HFFc6 (cell line): ENCODE measurements at regions not wholly inside any gene's neighbourhood (a gene's known extent, or its start where the extent isn't known, plus 50 kb on each side); places are given as distances from the start of the nearest gene placed in this dataset.

Source experiments
- DNase-seq: peaks from one replicate; pipeline ENCODE4 v3.0.0-alpha.2; 2018
- H3K27ac Mint-ChIP-seq: 2 replicates; pipeline ENCODE4 v1.8.0; 2020; ENCODE audit warnings: mild to moderate bottlenecking, mixed read lengths
- H3K27me3 Mint-ChIP-seq: 2 replicates; pipeline ENCODE4 v1.8.0; 2021; ENCODE audit warnings: mild to moderate bottlenecking, moderate library complexity, mixed read lengths; ENCODE audit not compliant: insufficient read depth
- H3K36me3 Mint-ChIP-seq: 2 replicates; pipeline ENCODE4 v1.8.0; 2021; ENCODE audit warnings: low read depth, mixed read lengths
- H3K4me1 Mint-ChIP-seq: 2 replicates; pipeline ENCODE4 v1.8.0; 2020; ENCODE audit warnings: low read depth, mixed read lengths
- H3K4me3 Mint-ChIP-seq: 2 replicates; pipeline ENCODE4 v1.8.0; 2020; ENCODE audit warnings: mild to moderate bottlenecking, moderate library complexity, mixed read lengths
- H3K9me3 Mint-ChIP-seq: 2 replicates; pipeline ENCODE4 v1.8.0; 2020; ENCODE audit warnings: mild to moderate bottlenecking, mixed read lengths
- TF ChIP-seq, protein P1 (sequence below): fragments of 200-600 bp; sonication (generic); IDR thresholded peaks from 2 replicates; pipeline ENCODE4 v1.5.0; 2021; ENCODE audit warnings: antibody characterized with exemption, mild to moderate bottlenecking

GRCh38 chr2:117064021-117064420 is 750.5 kb upstream of the DDX18 start:
- TF ChIP-seq, protein P1, sequence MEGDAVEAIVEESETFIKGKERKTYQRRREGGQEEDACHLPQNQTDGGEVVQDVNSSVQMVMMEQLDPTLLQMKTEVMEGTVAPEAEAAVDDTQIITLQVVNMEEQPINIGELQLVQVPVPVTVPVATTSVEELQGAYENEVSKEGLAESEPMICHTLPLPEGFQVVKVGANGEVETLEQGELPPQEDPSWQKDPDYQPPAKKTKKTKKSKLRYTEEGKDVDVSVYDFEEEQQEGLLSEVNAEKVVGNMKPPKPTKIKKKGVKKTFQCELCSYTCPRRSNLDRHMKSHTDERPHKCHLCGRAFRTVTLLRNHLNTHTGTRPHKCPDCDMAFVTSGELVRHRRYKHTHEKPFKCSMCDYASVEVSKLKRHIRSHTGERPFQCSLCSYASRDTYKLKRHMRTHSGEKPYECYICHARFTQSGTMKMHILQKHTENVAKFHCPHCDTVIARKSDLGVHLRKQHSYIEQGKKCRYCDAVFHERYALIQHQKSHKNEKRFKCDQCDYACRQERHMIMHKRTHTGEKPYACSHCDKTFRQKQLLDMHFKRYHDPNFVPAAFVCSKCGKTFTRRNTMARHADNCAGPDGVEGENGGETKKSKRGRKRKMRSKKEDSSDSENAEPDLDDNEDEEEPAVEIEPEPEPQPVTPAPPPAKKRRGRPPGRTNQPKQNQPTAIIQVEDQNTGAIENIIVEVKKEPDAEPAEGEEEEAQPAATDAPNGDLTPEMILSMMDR: no peak
- H3K4me3 Mint-ChIP-seq: no peak overlapping the region
- no peak for DNase-seq
- H3K27me3 Mint-ChIP-seq: no peaks in the 10 kb centered on the region
- no peaks in the 10 kb centered on the region for H3K4me1 Mint-ChIP-seq
- peaks cover 21% of the 10 kb centered on the region for H3K9me3 Mint-ChIP-seq
- no peak overlapping the region for H3K27ac Mint-ChIP-seq
- H3K36me3 Mint-ChIP-seq: no peaks in the 10 kb centered on the region

DNA sequence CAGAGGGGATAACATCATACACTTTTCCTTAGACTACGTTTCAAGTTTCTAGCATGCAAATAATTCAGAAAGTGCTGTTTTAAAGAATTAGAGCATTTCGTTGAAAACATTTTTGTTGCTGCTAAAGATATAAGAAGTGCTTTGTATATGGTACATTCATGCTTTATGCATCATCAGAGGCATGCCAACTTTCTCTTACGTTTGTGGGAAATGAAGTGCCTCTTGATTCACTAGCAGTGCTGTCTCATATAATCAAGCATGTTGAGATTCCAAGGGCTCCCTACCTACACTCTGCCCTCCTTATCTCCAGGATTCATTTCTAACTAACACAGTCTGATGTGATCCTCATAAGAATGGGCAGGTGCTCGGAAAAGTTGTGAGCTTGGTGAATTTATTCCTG is 748.6 kb upstream of the DDX18 start:
- Mint-ChIP-seq H3K9me3 (peaks cover 25% of the 10 kb centered on the region), H3K36me3 (no peaks in the 10 kb centered on the region), H3K27ac (no peak overlapping the region), H3K4me3 (no peak overlapping the region), H3K4me1 (no peaks in the 10 kb centered on the region), H3K27me3 (no peaks in the 10 kb centered on the region)
- DNase-seq: no peak
- TF ChIP-seq, protein P1: no peak

DNA sequence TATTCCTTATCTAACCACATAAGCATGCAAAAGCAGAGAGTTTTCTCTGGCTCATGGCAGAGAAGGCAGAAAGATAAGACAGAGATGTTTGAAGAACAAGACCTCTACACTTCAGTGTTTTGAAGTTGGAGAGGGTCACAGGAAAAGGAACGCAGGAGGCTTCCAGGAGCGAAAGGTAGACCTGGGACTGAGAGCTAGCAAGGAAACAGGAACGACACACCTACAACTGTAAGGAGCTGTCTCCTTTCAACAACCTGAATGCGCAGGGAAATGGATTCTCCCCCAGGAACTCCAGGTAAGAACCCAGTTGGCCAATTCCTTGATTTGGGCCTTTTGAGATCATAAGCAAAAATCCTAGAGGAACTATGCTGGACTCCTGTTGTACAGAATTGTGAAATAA is 746.6 kb upstream of the DDX18 start:
- TF ChIP-seq, protein P1: no peak
- no peaks in the 10 kb centered on the region for H3K27me3 Mint-ChIP-seq
- H3K4me1 Mint-ChIP-seq: no peaks in the 10 kb centered on the region
- H3K4me3 Mint-ChIP-seq: no peak overlapping the region
- H3K27ac Mint-ChIP-seq: no peak overlapping the region
- DNase-seq: no peak
- H3K9me3 Mint-ChIP-seq: peaks cover 35% of the 10 kb centered on the region
- no peaks in the 10 kb centered on the region for H3K36me3 Mint-ChIP-seq

GRCh38 chr2:117068371-117068770 is 746.1 kb upstream of the DDX18 start:
- H3K36me3 Mint-ChIP-seq: no peaks in the 10 kb centered on the region
- H3K27ac Mint-ChIP-seq: no peak overlapping the region
- H3K4me1 Mint-ChIP-seq: no peaks in the 10 kb centered on the region
- no peak for DNase-seq
- H3K4me3 Mint-ChIP-seq: no peak overlapping the region
- no peaks in the 10 kb centered on the region for H3K27me3 Mint-ChIP-seq
- TF ChIP-seq, protein P1: no peak
- peaks cover 35% of the 10 kb centered on the region for H3K9me3 Mint-ChIP-seq

- Mint-ChIP-seq H3K9me3 (peaks cover 21% of the 10 kb centered on the region), H3K4me1 (no peaks in the 10 kb centered on the region), H3K27ac (no peak overlapping the region), H3K36me3 (no peaks in the 10 kb centered on the region), H3K4me3 (no peak overlapping the region), H3K27me3 (peaks cover 1% of the 10 kb centered on the region; the same call in 1 of the 2 replicates)
- TF ChIP-seq, protein P1: no peak
- DNase-seq: no peak
Measured at GRCh38 chr2:117071556-117072102, 742.9 kb upstream of the DDX18 start.

- Mint-ChIP-seq H3K36me3 (no peaks in the 10 kb centered on the region), H3K9me3 (peaks cover 17% of the 10 kb centered on the region), H3K4me3 (no peak overlapping the region), H3K4me1 (no peaks in the 10 kb centered on the region), H3K27ac (no peak overlapping the region), H3K27me3 (peaks cover 1% of the 10 kb centered on the region; the same call in 1 of the 2 replicates)
- DNase-seq: no peak
- TF ChIP-seq, protein P1: no peak
Measured at GRCh38 chr2:117074756-117075155, 739.7 kb upstream of the DDX18 start.
